Fibroblast of skin of left biceps (primary cell): ENCODE measurements at regions not wholly inside any gene's neighbourhood (a gene's known extent, or its start where the extent isn't known, plus 50 kb on each side); places are given as distances from the start of the nearest gene placed in this dataset.
"Not testable (repeated sequence)": the region's sequence is repeated elsewhere in the genome, so short reads cannot be mapped to it uniquely, and the experiment has no call there.

ENCODE experiments used
- DNase-seq, 2 experiments: peaks; one replicate each; pipeline ENCODE4 v3.0.0-alpha.2; 2013; ENCODE audit warnings: low read depth in 2 of 2

DNA sequence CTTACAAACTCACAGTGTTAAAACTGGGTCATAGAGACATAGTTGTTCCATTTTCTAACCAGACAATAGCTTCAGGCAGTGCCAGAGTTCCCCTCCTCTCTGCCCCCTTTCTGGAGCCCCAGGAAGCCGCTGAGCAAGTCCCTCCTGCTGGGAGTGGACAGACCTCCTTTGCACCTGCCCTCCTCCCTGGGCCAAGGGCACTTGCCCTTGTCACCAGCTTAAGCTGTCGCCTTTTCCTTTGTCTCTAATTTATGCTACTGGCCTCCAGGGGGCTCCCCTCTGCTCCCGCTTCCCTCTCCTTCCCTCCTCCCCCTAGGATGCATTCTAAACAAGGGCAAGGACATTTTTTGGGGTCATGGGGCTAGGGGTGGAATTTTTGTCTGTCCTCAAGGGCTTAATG is 182.4 kb downstream of the MIS18A start:
- no peak for DNase-seq

DNA sequence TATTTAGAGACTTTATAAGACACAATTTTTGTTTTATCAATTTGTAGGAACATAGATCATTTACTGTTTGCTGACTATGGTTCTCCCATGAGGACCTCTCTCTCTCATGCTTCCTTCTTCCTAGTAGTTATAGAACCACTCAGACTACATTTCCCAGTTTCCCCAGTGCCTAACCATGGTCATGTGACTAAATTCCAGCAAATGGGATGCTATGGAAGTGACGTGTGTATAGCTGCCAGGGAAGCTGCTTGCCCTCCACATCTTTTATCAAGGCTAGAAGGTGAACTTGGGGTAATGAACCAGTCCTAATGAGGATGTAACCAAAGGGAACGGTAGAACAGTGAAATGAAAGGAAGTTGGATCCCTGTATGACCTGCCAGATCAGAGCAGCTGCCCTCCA is 184.0 kb downstream of the MIS18A start:
- DNase-seq, result no peak

DNA sequence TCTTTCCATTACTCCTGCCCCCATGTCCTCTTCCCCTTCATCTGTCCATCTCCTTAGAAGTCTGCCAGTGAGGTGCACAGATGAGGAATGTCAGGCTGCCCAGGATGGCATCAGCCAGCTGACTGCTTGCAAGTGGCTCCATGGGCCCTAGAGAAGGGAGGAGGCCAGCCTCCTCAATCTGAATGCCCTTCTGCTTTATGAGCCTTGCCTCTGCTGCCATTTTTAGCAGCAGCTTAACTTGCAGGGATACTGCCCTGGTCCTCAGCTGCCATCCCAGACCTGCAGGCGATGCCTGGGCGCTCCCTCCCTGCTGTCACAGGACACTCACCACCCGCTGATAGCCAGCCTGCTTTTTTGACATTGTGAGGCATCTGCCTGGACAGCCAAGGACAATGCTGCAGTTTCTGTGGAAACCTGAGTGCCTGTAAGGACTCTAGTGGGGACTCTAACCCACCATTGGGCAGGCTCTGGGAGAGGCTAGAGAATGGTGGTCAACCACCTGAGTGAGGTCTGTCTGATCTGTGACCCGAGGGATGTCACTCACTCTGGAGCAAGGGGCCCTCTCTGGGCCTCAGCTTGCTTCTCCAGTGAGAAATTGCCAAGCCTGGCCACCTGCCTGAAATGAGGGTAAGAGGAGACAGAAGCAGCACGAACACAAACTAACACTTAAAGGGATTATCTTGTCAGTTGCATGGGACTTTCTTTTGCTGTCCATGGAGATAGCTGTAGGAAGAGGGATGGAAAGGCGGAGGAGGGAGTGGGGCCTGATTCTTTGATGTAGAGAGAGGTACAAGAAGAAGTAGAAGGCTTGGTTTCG is 185.0 kb downstream of the MIS18A start:
- no peak for DNase-seq

DNA sequence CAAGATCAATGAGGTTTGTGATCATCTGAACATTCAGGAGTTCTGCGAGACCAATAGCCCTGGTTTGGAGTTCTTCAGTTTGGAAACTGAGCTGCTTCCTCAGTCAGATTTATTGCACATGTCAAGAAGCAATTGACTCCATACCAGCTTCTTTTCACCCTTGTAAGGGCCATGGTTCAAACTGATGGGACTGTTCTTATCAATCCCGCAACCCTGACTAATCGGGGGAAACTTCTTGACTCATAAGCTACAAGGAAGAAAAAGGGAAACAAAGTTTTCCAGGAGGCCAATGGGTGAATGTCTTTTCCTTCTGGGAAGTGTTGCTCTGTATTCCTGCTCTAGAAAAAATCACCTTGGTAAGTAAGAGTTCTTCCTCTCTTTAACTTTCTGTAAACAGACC is 187.9 kb downstream of the MIS18A start:
- no peak for DNase-seq

DNA sequence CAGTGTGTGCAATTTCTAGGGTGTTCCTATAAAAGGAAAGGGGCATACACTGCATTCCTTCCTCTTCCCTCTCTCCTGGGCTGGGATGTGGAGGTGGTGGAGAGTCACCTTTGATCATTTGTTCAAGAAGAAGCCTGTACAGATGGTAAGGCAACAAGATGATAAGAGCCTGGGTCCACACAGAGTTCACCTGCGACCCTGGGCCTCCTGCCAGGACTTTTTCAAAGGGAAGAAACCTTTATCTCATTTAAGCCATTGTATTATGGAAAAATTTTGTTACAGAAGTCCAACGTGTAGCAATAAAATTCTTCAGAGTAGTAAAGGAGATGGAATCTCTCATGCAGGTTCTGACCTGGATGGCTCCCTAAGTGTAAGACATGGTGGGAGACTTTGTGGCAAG is 189.1 kb downstream of the MIS18A start:
- DNase-seq, result no peak

GRCh38 chr21:32088471-32088870 is 190.4 kb downstream of the MIS18A start:
- DNase-seq, result no peak

GRCh38 chr21:32087447-32087846 is 191.4 kb downstream of the MIS18A start:
- DNase-seq, result no peak

GRCh38 chr21:32083197-32083596 is 195.7 kb downstream of the MIS18A start:
- DNase-seq, result peak; percentile 50 to 55

DNA sequence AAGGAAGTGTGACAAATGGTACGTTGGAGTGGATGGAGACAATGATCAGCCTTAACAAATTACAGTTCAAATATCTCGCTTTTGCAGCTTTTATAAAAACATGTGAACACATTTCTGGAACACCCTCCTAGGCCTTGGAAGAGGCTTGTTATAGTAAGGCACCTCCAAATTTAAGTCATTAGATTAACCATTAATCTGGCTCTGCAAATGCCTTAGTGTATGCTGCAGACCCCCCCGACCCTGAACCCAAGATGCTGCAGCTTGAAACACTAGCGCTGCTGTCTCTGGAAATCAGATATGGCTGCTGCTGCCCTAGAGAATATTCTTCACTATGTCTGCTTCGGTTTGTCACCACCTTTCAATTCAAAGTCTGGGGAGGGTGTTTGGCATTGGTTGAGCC is 196.4 kb downstream of the MIS18A start:
- DNase-seq, result no peak

GRCh38 chr21:32073593-32073992 is 200.8 kb downstream of the HUNK start:
- no peak for DNase-seq

DNA sequence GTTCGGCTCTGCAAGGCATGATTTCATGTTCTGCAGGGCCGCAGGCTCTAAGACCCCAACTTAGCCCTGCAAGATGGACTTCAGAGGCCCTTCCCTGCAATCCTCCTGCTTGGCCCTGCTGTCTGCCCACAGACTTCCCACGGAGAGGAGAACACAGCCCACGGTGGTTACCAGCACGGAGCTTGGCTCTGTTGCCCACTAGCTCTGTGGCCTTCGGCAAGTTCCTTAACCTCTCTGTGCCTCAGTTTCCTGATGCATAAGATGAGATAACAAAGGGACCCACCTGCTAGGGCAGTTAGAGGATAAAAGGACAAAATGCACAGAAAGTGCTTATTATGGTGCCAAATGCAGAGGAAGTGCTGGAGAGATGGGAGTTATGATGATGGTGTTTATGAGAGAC is 200.4 kb downstream of the HUNK start:
- DNase-seq, result no peak

GRCh38 chr21:32071620-32072019 is 198.8 kb downstream of the HUNK start:
- not testable (repeated sequence) for DNase-seq

GRCh38 chr21:32070676-32071330 is 198.0 kb downstream of the HUNK start:
- no peak for DNase-seq

GRCh38 chr21:32070126-32070525 is 197.3 kb downstream of the HUNK start:
- DNase-seq, result no peak

DNA sequence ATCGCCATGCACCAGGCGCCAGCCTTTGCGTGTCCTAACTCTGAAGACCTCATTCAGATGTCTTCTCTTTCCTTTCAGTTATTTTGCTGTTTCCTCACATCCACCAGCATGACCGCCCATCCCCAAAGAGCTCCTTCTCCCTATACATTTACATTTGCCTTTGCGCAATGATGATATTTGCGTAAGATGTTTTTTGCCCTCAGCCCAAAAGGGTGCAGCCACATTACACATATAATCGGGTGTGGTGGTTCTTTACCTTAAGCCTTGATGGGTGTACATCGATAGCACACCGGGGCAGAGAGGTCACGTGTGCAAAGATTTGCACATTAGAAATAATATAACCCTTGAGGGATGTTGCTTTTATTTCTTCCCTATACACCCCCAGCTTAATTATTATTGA is 192.8 kb downstream of the HUNK start:
- no peak for DNase-seq

GRCh38 chr21:32064281-32064910 is 191.6 kb downstream of the HUNK start:
- peak; percentile 36 to 53 for DNase-seq

DNA sequence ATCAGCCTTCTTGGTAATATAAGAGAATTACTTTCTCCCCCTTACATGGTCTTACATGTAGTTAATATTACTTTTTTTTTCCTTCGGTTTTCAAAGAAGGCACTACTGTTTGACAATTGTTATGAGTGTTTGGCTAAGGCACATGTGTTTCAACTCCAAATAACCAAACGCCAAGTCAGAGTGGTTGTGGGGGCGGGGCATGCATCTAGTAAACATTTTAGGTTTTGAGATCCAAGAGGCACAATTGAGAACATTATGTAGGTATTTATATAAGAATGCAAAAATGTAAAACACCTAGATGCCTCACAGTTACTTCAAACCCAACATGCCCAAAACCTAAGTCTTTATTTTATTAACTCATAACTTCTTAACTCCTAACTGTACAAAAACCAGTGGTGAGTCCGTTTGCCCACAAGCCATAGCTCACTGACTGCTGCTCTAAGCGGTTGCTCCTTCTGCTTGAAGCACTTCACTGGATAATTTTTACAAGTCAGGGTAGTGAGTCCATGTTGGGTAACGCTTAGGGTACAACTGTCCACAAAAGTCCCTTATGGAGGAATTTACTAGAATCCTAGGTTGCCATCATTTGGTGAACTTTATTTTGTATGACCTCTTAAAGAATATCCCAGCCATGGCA is 189.9 kb downstream of the HUNK start:
- no peak for DNase-seq

GRCh38 chr21:32061729-32062128 is 188.9 kb downstream of the HUNK start:
- no peak for DNase-seq

GRCh38 chr21:32056791-32057190 is 184.0 kb downstream of the HUNK start:
- no peak for DNase-seq

DNA sequence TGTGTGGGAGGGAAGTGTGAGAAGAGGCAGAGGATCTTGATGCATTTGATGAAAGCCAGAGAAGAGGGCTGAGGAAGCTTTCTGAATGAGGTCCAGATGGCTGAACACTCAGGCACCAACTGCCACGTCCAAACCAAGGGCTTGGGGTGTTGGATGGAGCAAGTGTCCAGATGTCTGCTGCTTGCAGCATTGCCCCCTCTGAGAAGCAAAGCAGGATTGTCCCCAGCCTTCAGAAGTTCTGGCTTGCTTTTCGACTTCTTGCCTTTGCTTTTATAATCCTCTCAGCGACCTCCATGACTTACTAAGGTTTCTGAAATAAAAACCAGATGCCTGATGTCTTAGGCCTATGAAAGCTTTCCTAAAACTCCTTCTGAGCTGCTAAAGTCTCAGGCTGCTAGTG is 182.5 kb downstream of the HUNK start:
- peak in 1 of 2 experiments; percentile 9 for DNase-seq
